Astrocyte (in vitro differentiated cells and primary cell): ENCODE measurements at regions not wholly inside any gene's neighbourhood (a gene's known extent, or its start where the extent isn't known, plus 50 kb on each side); places are given as distances from the start of the nearest gene placed in this dataset.

Experiments used
- CTCF ChIP-seq: IDR thresholded peaks from 2 replicates; pipeline ENCODE4 v1.5.1; 2011; ENCODE audit warnings: low read depth, mild to moderate bottlenecking, inconsistent platforms, low read length, moderate library complexity; ENCODE audit not compliant: insufficient read depth
- EZH2 ChIP-seq: IDR thresholded peaks from 2 replicates; pipeline ENCODE4 v1.6.1; 2012; ENCODE audit warnings: mild to moderate bottlenecking, low read length, inconsistent platforms; ENCODE audit not compliant: insufficient read depth

DNA sequence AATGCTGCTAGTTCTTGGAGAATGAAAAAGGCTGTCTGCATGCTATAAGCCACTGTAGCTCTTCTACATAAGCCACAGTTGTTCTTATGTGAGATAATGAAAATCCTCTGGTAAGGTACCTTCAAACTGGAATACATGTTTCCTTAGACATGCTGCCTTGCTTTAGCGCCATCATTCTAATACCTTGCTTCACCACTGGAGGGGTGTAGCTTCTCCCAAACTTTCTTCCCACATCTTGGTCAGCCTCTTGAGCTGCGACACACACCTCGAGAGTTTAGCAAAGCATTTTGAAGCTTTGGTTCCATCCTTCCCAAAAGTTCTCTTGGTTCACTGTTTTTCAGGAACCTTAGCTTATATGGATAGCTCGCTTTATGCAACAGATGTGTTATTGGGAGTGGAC lies 69.5 kb downstream of the NKX2-1 start:
- TF ChIP-seq CTCF (no peak), EZH2 (no peak)
